Skeletal muscle satellite cell (primary cell): ENCODE measurements at regions not wholly inside any gene's neighbourhood (a gene's known extent, or its start where the extent isn't known, plus 50 kb on each side); places are given as distances from the start of the nearest gene placed in this dataset.
"Not testable (repeated sequence)": the region's sequence is repeated elsewhere in the genome, so short reads cannot be mapped to it uniquely, and the experiment has no call there.

Source experiments
- H3K27me3 ChIP-seq: 2 replicates; pipeline ENCODE4 v1.7.0; 2013; ENCODE audit warnings: low read length; ENCODE audit not compliant: control insufficient read depth, insufficient read depth
- H3K36me3 ChIP-seq: 2 replicates; pipeline ENCODE4 v1.7.0; 2013; ENCODE audit warnings: mild to moderate bottlenecking, control low read depth, low read length; ENCODE audit not compliant: insufficient read depth
- H3K4me1 ChIP-seq: 2 replicates; pipeline ENCODE4 v1.7.0; 2013; ENCODE audit warnings: low read length; ENCODE audit not compliant: control insufficient read depth, insufficient read depth
- H3K4me2 ChIP-seq: 2 replicates; pipeline ENCODE4 v1.7.0; 2013; ENCODE audit warnings: mild to moderate bottlenecking, low read length
- H3K4me3 ChIP-seq: 2 replicates; pipeline ENCODE4 v1.7.0; 2013; ENCODE audit warnings: low read length
- H3K9ac ChIP-seq: 2 replicates; pipeline ENCODE4 v1.7.0; 2013; ENCODE audit warnings: mild to moderate bottlenecking, low read depth, low read length, moderate library complexity
- H3K9me3 ChIP-seq: replicated peaks from 2 replicates; pipeline ENCODE4 v1.7.0; 2013; ENCODE audit warnings: mild to moderate bottlenecking, control low read depth, low read length

- Histone ChIP-seq H3K9me3 (no peaks in the 10 kb centered on the region), H3K4me3 (no peak overlapping the region), H3K9ac (no peak overlapping the region), H3K4me2 (no peak overlapping the region), H3K4me1 (no peaks in the 10 kb centered on the region), H3K36me3 (no peaks in the 10 kb centered on the region), H3K27me3 (no peaks in the 10 kb centered on the region)
Measured at GRCh38 chr13:89486709-89487108, 1815.5 kb downstream of the SLITRK5 start.

GRCh38 chr13:89490661-89491060, 1819.5 kb downstream of the SLITRK5 start:
- Histone ChIP-seq H3K9ac (no peak overlapping the region), H3K4me3 (no peak overlapping the region), H3K4me1 (no peaks in the 10 kb centered on the region), H3K9me3 (no peaks in the 10 kb centered on the region), H3K36me3 (no peaks in the 10 kb centered on the region), H3K27me3 (no peaks in the 10 kb centered on the region), H3K4me2 (no peak overlapping the region)

GRCh38 chr13:89496478-89496877, 1825.3 kb downstream of the SLITRK5 start:
- Histone ChIP-seq H3K4me1 (no peaks in the 10 kb centered on the region), H3K27me3 (no peaks in the 10 kb centered on the region), H3K9me3 (no peaks in the 10 kb centered on the region), H3K4me3 (no peak overlapping the region), H3K9ac (no peak overlapping the region), H3K4me2 (no peak overlapping the region), H3K36me3 (no peaks in the 10 kb centered on the region)

- H3K4me2 ChIP-seq = no peak overlapping the region
- H3K4me3 ChIP-seq = no peak overlapping the region
- H3K4me1 ChIP-seq = no peaks in the 10 kb centered on the region
- no peaks in the 10 kb centered on the region for H3K27me3 ChIP-seq
- H3K9ac ChIP-seq = no peak overlapping the region
- no peaks in the 10 kb centered on the region for H3K9me3 ChIP-seq
- H3K36me3 ChIP-seq = no peaks in the 10 kb centered on the region
Measured at GRCh38 chr13:89497658-89498057, 1826.5 kb downstream of the SLITRK5 start.

GRCh38 chr13:89502286-89502685, 1831.1 kb downstream of the SLITRK5 start:
- Histone ChIP-seq H3K4me3 (no peak overlapping the region), H3K36me3 (no peaks in the 10 kb centered on the region), H3K9ac (no peak overlapping the region), H3K4me2 (no peak overlapping the region), H3K4me1 (no peaks in the 10 kb centered on the region), H3K27me3 (no peaks in the 10 kb centered on the region), H3K9me3 (no peaks in the 10 kb centered on the region)

GRCh38 chr13:89514534-89515312, 1832.8 kb upstream of the MIR17HG start:
- Histone ChIP-seq H3K4me3 (no peak overlapping the region), H3K27me3 (no peaks in the 10 kb centered on the region), H3K4me1 (peaks cover 16% of the 10 kb centered on the region), H3K9ac (peak overlapping the region; percentile 49), H3K4me2 (peak overlapping the region; percentile 68), H3K36me3 (no peaks in the 10 kb centered on the region), H3K9me3 (no peaks in the 10 kb centered on the region)

- Histone ChIP-seq H3K9ac (no peak overlapping the region), H3K27me3 (no peaks in the 10 kb centered on the region), H3K36me3 (no peaks in the 10 kb centered on the region), H3K9me3 (no peaks in the 10 kb centered on the region), H3K4me3 (no peak overlapping the region), H3K4me1 (peaks cover 16% of the 10 kb centered on the region), H3K4me2 (no peak overlapping the region)
Measured at GRCh38 chr13:89515948-89516347, 1831.5 kb upstream of the MIR17HG start.

GRCh38 chr13:89518289-89519077, 1829.0 kb upstream of the MIR17HG start:
- H3K9ac ChIP-seq = no peak overlapping the region
- H3K27me3 ChIP-seq = no peaks in the 10 kb centered on the region
- H3K36me3 ChIP-seq = no peaks in the 10 kb centered on the region
- H3K4me3 ChIP-seq = no peak overlapping the region
- H3K4me2 ChIP-seq = no peak overlapping the region
- peaks cover 16% of the 10 kb centered on the region for H3K4me1 ChIP-seq
- no peaks in the 10 kb centered on the region for H3K9me3 ChIP-seq

- Histone ChIP-seq H3K4me2 (no peak overlapping the region), H3K9ac (no peak overlapping the region), H3K4me1 (no peaks in the 10 kb centered on the region), H3K27me3 (no peaks in the 10 kb centered on the region), H3K4me3 (no peak overlapping the region), H3K9me3 (no peaks in the 10 kb centered on the region), H3K36me3 (no peaks in the 10 kb centered on the region)
Measured at GRCh38 chr13:89520468-89520867, 1827.0 kb upstream of the MIR17HG start.

GRCh38 chr13:89521672-89522071, 1825.8 kb upstream of the MIR17HG start:
- not testable (repeated sequence) for H3K36me3 ChIP-seq, H3K9me3 ChIP-seq, H3K9ac ChIP-seq, H3K4me1 ChIP-seq, H3K4me2 ChIP-seq, H3K27me3 ChIP-seq, H3K4me3 ChIP-seq

- Histone ChIP-seq H3K9me3 (no peaks in the 10 kb centered on the region), H3K4me1 (no peaks in the 10 kb centered on the region), H3K4me2 (no peak overlapping the region), H3K4me3 (no peak overlapping the region), H3K36me3 (no peaks in the 10 kb centered on the region), H3K9ac (no peak overlapping the region), H3K27me3 (no peaks in the 10 kb centered on the region)
Measured at GRCh38 chr13:89541091-89542030, 1806.1 kb upstream of the MIR17HG start.
